NCI-H2107 treated with DMSO at 0.1 percent for 48 hours (cell line): ENCODE measurements at regions not wholly inside any gene's neighbourhood (a gene's known extent, or its start where the extent isn't known, plus 50 kb on each side); places are given as distances from the start of the nearest gene placed in this dataset.
A peak's percentile ranks its signal among the peaks of the same experiment; 100 is the strongest.
"Not testable (repeated sequence)": the region's sequence is repeated elsewhere in the genome, so short reads cannot be mapped to it uniquely, and the experiment has no call there.

ENCODE experiments used
- DNase-seq: peaks from one replicate; lab custom pipeline; 2025; ENCODE audit not compliant: unreplicated experiment; lab: John Stamatoyannopoulos, UW

DNA sequence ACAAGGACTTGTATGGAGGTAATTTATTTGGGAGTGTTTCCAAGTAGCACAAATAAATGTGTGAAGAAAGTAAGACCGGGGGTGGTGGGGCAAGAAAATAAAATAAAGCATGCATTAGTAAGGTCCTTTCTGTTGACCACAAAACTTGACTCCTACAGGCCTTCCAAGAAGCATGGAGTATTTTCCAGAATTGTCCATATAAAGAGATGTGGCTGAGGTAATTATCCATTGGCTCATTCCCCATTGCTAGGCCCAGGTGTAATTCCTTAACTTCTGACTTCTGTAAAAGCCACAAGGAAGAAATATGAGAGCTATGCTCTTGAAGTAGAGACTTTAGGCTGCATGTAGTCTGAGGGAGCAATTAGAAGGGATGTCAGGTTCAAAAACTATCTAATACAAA is 430.5 kb upstream of the PABPC4L start:
- DNase-seq = peak; percentile 4

DNA sequence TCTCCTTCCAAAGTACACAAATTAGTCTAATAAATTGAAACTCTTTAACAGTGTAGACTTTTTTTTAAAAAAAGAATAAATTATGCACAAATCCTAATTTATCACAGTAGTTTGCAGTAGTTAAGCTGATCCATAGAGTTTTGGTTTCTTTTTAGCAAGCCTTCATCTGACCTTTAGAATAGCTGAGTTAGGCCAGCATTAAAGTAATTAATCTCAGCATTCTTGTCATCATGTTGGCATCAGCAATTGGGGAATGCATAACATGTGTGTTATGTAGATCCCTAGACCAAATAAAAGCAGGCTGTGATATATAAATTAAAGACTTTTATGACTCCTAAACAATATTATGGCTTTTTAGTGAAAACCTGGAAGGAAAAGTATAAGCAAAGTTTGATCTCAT is 426.5 kb upstream of the PABPC4L start:
- no peak for DNase-seq

DNA sequence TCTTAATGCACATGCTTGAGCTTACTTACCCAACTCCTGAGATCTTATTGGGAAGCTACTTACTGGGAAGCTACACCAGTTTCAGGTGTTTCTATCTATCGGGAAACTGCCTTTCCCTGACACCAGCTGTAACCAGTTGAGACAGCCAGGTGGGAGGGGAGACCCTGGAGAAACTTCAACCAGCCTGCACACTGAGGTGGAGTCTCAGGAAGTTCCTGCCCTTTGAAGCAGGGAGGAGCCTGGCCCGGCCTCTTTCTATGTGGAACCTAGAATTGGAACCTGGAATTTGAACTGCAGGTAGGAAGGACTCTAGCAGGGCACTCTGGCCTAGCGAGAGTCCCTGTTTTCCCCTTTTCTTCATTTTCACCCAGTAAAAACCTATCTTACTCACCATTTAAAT is 425.8 kb upstream of the PABPC4L start:
- no peak for DNase-seq

DNA sequence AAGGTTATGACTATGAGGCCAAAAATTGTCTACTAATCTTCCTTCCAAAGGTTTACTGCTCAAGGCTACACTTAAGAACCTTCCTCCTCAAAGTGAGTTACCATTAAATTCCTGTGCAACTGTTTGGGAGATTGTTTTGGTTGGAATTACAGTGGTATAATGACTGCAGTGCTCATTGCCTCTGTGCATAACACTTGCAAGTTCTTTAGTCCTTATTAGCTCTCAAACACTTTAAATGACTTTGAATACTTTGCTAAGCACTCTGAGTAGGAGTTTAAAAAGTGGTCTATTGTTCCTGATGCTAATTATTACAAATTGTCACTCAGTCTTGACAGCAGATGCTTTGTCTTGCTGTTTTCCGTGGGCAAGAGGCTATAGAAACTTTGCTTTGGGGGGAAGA is 422.8 kb upstream of the PABPC4L start:
- no peak for DNase-seq

DNA sequence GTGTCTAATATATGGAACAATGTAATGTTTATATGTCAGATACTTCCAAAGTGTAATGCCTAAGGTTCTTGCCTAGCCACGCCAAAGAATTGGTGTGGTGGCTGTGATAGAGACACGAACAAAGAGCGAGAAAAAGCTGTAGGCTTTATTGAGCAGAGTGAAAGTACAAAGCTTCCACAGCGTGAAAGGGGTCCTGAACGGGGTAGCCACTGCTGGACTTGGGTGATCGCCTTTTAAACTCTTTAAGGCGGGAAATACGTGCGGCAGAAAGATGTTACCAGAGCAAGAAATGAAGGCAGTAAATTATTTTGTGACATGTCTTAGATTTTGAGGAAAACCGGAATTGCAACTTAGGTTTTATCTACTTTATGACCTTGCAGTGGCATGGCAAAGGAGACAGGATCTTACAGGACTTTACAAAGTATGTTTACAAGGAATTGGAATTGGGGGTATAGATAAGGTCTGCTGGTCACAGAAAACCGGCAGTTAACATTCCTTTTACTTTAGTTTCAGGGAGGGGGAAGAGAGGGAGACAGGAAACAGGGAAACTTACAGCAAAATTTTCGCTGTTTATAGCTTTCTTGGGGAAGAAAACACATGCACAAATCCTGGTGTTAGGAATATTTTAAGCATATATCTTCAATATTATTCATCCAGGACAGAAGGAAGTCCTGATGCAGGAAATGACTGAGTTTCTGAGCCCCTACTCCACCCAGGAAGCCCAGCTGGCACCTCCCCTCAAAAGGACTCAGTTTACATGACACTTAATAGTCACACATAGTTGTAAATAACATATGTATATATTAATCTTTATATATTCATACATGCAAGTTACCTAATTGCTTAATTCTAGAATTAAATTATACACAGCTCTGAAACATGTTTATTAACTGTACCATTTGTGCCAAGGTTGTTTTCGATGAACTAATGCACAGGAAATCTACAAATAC is 421.3 kb upstream of the PABPC4L start:
- DNase-seq = not testable (repeated sequence)

DNA sequence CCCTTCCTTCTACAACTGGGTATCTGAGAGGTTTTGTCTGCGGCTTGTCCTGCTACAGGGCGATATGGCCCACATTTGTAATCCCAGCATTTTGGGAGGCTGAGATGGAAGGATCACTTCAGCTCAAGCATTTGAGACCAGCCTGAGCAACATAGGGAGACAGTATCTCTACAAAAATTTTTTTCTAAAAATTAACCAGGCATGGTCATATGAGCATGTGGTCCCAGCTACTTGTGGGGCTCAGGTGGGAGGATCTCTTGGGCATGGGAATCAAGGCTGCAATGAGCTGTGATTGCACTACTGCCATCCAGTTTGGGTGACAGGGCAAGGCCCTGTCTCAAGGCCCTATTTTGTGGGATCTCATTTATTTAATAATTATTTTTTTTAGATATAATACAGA is 420.6 kb upstream of the PABPC4L start:
- DNase-seq = no peak

DNA sequence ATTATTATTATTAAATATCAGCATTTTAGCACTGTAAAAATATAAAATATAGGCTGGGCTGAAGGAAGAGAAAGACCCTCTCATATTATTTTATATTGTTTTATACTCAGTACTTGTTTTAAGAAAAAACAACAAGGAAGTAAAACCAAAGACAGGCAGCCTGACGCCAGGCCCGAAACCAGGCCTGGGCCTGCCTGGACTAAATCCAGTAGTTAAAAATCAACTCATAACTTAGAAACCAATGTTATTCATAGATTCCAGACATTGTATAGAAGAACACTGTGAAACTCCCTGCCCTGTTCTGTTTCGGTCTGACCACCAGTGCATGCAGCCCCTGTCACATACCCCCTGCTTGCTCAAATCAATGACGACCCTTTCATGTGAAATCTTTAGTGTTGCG is 420.1 kb upstream of the PABPC4L start:
- not testable (repeated sequence) for DNase-seq

DNA sequence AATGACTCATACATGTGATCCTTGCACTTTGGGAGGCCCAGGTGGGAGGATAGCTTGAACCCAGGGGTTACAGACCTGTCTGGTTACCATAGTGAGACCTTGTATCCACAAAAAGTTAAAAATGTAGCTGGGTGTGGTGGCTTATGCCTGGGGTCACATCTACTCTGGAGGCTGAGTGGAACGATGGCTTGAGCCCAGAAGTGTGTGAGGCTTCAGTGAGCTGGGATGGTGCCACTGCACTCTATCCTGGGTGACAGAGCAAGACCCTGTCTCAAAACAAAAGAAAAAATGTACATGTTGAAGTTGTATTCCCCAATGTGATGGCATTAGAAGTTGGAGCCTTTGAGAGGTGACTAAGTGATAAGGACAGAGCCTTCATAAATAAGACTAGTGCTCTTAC is 409.4 kb upstream of the PABPC4L start:
- no peak for DNase-seq

DNA sequence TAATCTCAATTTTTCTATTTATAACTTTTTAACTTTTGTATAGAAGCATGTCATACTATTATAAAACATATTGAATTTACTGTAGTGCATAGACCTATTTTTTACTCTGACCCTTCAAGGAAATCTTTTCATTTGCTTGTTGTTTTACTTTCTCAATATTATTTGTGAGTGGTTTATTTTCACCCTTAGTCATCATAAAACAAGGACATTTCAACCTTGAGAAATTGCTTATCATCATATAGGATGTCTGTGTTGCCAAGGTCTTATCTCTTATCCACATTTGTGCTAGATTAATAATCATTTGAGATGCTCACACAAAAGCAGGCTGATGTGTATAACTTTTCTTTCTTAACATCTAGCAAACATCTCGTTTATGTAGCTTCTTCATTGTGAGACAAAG is 408.6 kb upstream of the PABPC4L start:
- no peak for DNase-seq

DNA sequence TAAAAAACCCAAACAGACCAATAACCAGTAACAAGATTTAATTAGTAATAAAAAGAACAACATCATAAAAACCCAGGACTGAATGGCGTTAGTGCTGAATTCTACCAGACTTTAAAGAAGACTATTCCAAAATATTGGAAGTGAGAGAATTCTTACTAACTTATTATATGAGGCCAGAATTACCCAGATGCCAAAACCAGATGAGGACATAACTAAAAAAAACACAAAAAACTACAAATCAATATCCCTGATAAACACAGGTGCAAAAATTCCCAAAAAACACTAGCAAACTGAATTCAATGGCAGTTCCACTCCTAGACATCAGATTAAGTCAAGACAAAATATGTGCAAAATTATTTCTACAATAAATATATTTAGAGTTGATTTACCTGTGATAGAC is 400.1 kb upstream of the PABPC4L start:
- no peak for DNase-seq

DNA sequence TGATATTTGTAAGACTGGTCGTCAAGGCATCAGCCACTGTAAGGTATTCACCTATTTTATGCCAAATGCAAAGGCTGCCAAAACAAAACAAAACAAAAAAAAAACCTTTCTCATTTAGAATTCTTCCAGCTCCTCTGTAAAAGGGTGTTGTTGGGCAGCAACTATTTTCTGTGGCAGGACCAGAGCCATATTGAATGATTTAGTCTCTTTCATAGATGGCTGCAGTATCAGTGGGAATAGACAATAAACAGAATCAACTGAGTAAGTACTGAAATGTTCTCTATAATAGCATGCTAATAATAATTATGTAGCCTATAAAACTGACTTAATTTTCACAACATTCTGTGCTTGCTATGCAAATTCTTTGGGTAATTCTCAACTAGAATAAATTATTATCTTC is 389.7 kb upstream of the PABPC4L start:
- DNase-seq = no peak

DNA sequence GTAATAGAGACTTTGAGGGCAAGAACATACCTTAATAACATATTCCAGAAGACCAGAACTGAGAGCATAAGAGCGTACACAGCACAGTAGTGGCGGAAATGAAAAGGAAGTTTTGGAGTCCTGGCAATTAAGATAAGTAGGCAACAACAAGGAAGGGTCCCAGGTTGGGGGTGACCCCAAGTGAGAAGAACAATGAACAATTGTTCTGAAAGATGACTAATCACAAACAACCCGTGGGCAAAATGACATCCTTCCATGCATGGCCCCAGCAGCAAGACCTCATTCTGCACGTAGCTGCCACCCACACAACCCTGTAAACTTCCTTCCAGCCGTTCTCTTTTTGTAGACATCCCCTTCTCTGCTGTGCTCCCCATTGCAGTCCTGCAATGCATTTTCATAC is 384.4 kb upstream of the PABPC4L start:
- DNase-seq = no peak

DNA sequence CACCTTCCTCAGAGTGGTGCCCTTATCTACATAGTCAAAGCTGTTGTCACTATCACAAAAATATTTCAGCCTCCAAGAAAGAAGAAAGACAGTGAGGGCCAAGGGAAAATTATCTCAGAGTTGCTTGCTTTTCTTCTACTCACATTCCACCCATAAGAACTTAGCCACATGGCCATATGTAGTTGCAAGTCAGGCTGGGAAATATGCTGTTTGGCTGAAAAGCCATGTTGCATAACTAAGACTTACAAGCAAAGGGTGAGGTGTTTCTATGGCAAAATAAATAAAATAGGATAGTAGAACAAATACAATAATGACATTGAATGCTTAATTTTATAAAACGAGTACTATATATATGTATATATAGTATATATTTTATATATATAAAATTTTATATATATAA is 365.9 kb upstream of the PABPC4L start:
- no peak for DNase-seq

DNA sequence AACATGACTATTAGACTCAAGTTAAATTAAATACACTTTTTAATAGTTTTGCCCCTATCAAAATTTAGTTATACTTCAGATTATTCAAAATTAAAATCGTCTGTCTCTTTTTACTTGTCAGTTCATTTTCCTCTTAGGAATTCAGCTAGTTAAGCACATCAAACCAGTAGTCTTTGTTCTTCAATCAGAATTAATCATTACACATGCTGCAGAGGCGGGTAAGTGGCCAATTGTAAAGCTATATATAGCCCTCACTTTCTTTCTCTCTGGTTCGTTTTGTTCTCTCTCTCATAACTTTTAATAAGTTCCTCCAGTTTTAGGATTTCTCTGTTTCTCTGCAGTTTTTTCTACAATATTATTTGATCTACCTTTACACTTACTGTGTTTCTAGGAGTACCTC is 359.1 kb upstream of the PABPC4L start:
- DNase-seq = no peak

DNA sequence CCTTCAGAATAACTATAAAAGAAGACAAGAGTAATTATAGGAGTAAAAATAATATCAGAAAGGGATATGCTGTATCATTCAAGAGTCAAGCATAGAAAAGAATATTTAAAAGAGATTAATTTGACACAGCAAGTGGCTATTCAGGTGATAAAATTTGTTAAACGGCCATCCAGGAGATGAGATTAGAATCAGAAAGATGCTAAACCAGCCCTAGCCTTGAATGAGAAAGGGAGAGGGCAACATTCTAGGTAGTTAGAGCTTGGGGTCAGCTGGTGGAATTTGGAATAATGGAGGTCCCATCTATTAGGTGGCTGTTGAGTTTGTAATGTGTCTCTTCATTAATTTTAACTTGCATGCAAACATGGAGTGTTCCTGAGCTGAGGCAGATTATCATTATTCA is 350.5 kb upstream of the PABPC4L start:
- DNase-seq = no peak

DNA sequence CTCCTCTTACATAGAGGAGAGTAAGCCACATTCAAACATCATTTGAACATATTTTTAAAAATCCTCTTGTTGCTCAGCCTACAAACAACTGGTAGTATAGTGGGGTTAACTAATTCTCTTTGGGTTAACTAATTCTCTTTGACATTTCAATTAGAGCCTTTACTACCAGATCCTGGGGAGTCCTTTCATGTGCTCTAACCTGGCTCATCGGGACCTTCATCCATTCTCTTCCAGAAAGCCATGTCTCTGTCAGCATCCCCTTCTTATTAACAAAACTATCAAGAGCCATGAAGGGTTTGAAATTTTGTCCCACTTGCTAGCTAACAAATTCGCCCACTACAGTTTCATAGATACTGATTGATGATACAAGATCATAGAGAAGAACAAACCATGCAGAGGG is 349.8 kb upstream of the PABPC4L start:
- no peak for DNase-seq

DNA sequence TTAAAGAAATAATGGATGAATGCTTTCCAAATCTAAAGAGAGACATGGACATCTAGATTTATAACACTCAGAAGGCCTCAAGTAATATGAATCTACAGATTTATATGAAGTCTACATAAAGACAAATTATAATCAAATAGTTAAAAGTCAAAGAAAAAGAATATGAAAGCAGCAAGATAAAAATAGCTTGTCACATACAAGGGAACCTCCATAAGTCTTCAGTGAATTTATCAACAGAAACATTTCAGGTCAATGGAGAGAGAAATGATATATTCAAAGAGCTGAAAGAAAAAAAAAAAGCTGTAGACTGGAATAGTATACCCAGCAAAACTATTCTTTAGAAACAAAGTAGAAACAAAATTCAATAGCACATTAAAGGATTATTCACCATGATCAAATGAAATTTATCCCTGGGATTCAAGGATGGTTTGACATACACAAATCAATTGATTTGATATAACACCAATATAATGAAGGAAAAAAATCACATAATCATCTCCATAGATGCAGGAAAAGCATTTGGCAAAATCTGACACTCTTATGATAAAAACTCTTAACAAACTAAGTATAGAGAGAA is 346.6 kb upstream of the PABPC4L start:
- DNase-seq = no peak

DNA sequence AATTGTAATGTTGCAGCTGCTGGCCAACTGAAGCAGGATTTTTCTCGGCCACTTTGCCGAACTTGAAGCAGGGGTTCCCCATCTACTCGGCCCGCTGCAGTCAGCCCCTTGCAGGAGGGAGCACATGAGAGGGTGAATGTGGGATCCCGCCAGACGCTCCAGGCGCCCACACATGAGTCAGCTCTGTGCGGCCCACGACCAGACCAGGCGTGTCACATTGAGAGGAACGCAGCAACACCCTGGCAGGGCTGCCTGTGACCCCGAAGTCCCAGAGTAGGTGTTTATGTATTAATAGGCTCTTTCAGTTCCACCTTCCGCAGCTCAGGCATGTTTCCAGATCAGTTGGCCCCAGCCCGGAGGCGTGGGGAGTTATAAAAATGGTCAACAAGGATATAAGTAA is 344.7 kb upstream of the PABPC4L start:
- no peak for DNase-seq

DNA sequence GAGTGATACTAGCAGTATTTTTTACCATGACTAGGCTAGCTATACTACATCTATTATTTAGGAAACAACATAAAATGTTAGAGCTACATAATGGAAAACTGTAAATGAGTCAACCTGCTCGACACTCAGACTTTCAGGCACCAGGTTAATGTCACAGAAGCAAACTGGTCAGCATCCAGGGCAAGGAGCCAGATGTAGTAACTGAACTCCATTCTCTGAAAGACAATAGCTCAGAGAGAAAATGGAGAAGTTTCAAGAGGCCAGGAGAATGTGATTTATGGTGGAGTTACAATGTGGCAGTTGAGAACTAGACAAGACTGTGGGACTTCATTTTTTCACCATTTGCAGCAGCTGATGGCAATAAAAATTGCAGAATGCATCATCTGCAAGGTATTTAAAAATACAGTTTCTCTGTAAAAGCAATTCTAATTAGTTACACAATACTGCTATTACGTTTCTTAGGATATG is 342.7 kb upstream of the PABPC4L start:
- DNase-seq = peak; percentile 70

DNA sequence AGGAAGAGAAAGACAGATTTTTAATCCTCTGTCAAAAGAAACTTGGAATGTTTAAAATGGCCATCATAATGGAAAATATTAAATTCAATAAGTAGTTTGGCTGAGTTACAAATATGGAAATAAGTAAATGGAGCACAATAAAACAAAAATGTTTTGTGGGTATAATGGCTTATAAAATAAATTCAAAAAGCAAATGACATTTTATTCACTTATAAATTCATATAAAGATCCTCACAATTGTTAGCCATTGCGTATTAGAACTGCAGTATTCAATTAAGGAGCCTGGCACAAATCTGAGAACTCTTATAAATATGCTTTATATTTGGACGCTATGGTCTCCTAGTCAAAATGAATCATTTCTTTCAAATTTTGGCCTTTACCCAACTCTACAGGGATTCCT is 339.0 kb upstream of the PABPC4L start:
- DNase-seq = no peak

DNA sequence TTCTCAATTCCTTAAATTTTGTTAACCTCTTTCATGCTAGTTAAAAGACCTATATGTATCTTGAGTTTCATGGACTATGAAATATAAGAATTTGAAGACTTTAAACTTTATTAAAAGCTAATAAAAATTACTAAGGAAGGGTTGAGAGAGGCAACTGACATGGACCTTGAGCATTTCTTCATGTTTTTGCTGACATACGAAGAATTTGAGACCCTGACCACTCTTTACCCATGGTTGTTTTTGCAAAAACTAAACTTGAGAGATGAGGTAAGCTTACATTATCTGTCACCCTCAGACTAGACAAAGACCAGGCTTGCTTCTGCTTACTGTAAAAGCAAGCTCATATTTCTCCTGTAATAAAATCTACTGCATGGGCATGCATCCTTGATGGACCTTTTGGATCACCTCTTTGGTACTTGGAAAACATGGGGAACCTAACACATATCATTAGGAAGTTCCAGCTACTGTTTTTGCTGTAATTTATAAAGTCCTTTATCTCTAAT is 338.2 kb upstream of the PABPC4L start:
- DNase-seq = no peak

DNA sequence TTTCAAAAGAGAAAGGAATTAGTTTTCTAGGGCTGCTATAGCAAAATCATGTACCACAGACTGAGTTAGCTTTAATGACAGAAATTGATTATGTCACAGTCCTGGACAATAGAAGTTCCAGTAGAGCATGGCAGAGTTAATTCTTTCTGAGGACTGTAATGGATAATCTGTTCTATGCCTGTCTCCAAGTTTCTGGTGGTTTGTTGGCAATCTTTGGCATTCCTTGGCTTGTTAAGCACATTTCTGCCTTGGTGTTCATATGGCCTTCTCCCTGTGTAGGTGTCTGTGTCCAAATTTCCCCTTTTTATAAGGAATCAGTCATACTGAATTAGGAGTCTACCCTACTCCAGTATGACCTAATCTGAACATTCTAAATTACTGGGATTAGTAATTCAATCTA is 336.1 kb upstream of the PABPC4L start:
- no peak for DNase-seq
